ENCODE measurements at regions not wholly inside any gene's neighbourhood (a gene's known extent, or its start where the extent isn't known, plus 50 kb on each side); places are given as distances from the start of the nearest gene placed in this dataset.

GRCh38 chr2:143889216-143889615 lies 630.7 kb downstream of the ZEB2 start:
- Mint-ChIP-seq H3K36me3 (ENCODE audit: insufficient read depth, unreplicated experiment) (no peaks in the 10 kb centered on the region), H3K9me3 (ENCODE audit: low read depth, unreplicated experiment) (no peaks in the 10 kb centered on the region), H3K4me3 (ENCODE audit: low read depth, unreplicated experiment) (no peak overlapping the region), H3K27me3 (ENCODE audit: unreplicated experiment) (no peaks in the 10 kb centered on the region), H3K4me1 (ENCODE audit: low read depth, unreplicated experiment) (no peaks in the 10 kb centered on the region), H3K27ac (ENCODE audit: unreplicated experiment) (no peak overlapping the region)
- TF ChIP-seq, protein P1, sequence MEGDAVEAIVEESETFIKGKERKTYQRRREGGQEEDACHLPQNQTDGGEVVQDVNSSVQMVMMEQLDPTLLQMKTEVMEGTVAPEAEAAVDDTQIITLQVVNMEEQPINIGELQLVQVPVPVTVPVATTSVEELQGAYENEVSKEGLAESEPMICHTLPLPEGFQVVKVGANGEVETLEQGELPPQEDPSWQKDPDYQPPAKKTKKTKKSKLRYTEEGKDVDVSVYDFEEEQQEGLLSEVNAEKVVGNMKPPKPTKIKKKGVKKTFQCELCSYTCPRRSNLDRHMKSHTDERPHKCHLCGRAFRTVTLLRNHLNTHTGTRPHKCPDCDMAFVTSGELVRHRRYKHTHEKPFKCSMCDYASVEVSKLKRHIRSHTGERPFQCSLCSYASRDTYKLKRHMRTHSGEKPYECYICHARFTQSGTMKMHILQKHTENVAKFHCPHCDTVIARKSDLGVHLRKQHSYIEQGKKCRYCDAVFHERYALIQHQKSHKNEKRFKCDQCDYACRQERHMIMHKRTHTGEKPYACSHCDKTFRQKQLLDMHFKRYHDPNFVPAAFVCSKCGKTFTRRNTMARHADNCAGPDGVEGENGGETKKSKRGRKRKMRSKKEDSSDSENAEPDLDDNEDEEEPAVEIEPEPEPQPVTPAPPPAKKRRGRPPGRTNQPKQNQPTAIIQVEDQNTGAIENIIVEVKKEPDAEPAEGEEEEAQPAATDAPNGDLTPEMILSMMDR (IDR thresholded peaks at IDR 0.05; ENCODE audit: unreplicated experiment): no peak
- no peak for DNase-seq
- intact Hi-C loops (cut with micrococcal nuclease; ENCODE audit: unreplicated experiment): loop anchor here (5.0 kb wide), 1 partner anchor 798 kb away; no protein-coding TSS in a partner anchor
- no TSS peak for BruUV-seq (replicated peaks)
- CTCF ChIA-PET: no interaction called here

GRCh38 chr2:143885461-143885860 lies 634.5 kb downstream of the ZEB2 start:
- no peak overlapping the region for H3K27ac Mint-ChIP-seq (ENCODE audit: unreplicated experiment)
- H3K36me3 Mint-ChIP-seq (ENCODE audit: insufficient read depth, unreplicated experiment): no peaks in the 10 kb centered on the region
- H3K4me3 Mint-ChIP-seq (ENCODE audit: low read depth, unreplicated experiment): no peak overlapping the region
- DNase-seq: no peak
- BruUV-seq (replicated peaks): no TSS peak
- peaks cover 4% of the 10 kb centered on the region for H3K9me3 Mint-ChIP-seq (ENCODE audit: low read depth, unreplicated experiment)
- intact Hi-C loops (cut with micrococcal nuclease; ENCODE audit: unreplicated experiment): loop anchor here (5.0 kb wide), 1 partner anchor 802 kb away; no protein-coding TSS in a partner anchor
- CTCF ChIA-PET: no interaction called here
- H3K27me3 Mint-ChIP-seq (ENCODE audit: unreplicated experiment): no peaks in the 10 kb centered on the region
- no peaks in the 10 kb centered on the region for H3K4me1 Mint-ChIP-seq (ENCODE audit: low read depth, unreplicated experiment)
- TF ChIP-seq, protein P1 (IDR thresholded peaks at IDR 0.05; ENCODE audit: unreplicated experiment): no peak

GRCh38 chr2:143881246-143881645 lies 638.7 kb downstream of the ZEB2 start:
- intact Hi-C loops (cut with micrococcal nuclease; ENCODE audit: unreplicated experiment): no loop called here
- H3K27ac Mint-ChIP-seq (ENCODE audit: unreplicated experiment): no peak overlapping the region
- H3K27me3 Mint-ChIP-seq (ENCODE audit: unreplicated experiment): no peaks in the 10 kb centered on the region
- H3K4me1 Mint-ChIP-seq (ENCODE audit: low read depth, unreplicated experiment): no peaks in the 10 kb centered on the region
- TF ChIP-seq, protein P1 (IDR thresholded peaks at IDR 0.05; ENCODE audit: unreplicated experiment): no peak
- no peak overlapping the region for H3K4me3 Mint-ChIP-seq (ENCODE audit: low read depth, unreplicated experiment)
- peaks cover 6% of the 10 kb centered on the region for H3K9me3 Mint-ChIP-seq (ENCODE audit: low read depth, unreplicated experiment)
- no peak for DNase-seq
- H3K36me3 Mint-ChIP-seq (ENCODE audit: insufficient read depth, unreplicated experiment): no peaks in the 10 kb centered on the region
- CTCF ChIA-PET: no interaction called here
- BruUV-seq (replicated peaks): no TSS peak

DNA sequence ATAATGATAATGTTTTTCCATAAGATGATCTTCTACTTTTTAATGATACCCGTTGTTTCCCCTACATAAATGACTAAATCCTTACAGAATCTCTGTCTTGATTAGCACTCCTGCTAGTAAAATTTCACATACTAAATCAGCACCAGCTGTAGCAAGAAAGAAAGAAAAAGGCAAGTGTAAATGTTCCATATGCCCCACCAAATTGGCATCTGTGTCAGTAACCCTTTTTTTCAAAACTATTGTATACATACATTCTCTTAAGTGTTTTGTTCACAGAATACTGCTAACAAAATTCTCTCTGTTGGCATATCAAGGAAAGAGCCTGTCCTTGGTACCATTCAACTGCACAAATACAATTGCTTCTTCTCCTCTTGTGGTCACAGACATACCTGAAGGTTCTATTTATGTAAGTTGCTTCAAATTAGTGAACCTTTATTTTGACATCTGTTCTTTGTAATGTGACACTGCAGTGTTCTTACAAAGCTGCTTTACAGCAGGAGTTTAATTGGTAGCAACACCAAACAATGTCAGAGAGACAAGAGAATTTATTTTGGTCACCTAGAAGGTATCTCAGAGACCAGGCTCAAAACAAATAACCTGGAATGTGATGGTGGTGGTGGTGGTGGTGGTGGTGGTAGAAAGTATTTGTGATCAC lies 641.9 kb downstream of the ZEB2 start:
- Mint-ChIP-seq H3K27ac (ENCODE audit: unreplicated experiment) (peak overlapping the region; percentile 42), H3K36me3 (ENCODE audit: insufficient read depth, unreplicated experiment) (no peaks in the 10 kb centered on the region), H3K9me3 (ENCODE audit: low read depth, unreplicated experiment) (peaks cover 6% of the 10 kb centered on the region), H3K4me1 (ENCODE audit: low read depth, unreplicated experiment) (peaks cover 10% of the 10 kb centered on the region), H3K27me3 (ENCODE audit: unreplicated experiment) (no peaks in the 10 kb centered on the region), H3K4me3 (ENCODE audit: low read depth, unreplicated experiment) (no peak overlapping the region)
- intact Hi-C loops (cut with micrococcal nuclease; ENCODE audit: unreplicated experiment): no loop called here
- TF ChIP-seq, protein P1 (IDR thresholded peaks at IDR 0.05; ENCODE audit: unreplicated experiment): no peak
- DNase-seq: no peak
- no TSS peak for BruUV-seq (replicated peaks)
- CTCF ChIA-PET: no interaction called here
